ENCODE measurements at regions not wholly inside any gene's neighbourhood (a gene's known extent, or its start where the extent isn't known, plus 50 kb on each side); places are given as distances from the start of the nearest gene placed in this dataset.

DNA sequence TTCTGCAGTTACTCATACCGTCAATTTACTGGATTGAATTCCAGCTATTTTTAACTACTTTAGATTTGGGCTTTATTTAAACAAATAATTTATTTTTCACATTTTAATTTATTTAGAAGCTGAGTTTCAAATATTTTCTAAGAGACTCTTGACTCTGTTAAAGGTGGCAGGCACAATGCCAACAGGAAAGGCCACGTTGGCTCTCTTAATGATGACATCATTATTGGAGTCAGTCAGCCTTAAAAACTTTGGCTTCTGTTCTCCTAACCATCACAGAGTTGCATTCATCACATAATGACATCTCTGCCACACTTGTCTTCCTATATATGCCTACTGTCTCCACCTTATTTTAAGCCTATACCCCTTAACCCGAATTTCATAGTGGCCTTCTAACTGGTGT lies 172.3 kb upstream of the PLPPR1 start:
- no peak for DNase-seq (ENCODE audit: low read depth, low spot score)
- in situ Hi-C loops (cut with HindIII; ENCODE audit: low sequenced_read_pairs), result no loop called here
- TF ChIP-seq, protein P1, sequence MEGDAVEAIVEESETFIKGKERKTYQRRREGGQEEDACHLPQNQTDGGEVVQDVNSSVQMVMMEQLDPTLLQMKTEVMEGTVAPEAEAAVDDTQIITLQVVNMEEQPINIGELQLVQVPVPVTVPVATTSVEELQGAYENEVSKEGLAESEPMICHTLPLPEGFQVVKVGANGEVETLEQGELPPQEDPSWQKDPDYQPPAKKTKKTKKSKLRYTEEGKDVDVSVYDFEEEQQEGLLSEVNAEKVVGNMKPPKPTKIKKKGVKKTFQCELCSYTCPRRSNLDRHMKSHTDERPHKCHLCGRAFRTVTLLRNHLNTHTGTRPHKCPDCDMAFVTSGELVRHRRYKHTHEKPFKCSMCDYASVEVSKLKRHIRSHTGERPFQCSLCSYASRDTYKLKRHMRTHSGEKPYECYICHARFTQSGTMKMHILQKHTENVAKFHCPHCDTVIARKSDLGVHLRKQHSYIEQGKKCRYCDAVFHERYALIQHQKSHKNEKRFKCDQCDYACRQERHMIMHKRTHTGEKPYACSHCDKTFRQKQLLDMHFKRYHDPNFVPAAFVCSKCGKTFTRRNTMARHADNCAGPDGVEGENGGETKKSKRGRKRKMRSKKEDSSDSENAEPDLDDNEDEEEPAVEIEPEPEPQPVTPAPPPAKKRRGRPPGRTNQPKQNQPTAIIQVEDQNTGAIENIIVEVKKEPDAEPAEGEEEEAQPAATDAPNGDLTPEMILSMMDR (IDR thresholded peaks at IDR 0.05; ENCODE audit: low read depth, low read length), result no peak
- no peak overlapping the region for H3K4me3 ChIP-seq (ENCODE audit: low read depth, low read length)

DNA sequence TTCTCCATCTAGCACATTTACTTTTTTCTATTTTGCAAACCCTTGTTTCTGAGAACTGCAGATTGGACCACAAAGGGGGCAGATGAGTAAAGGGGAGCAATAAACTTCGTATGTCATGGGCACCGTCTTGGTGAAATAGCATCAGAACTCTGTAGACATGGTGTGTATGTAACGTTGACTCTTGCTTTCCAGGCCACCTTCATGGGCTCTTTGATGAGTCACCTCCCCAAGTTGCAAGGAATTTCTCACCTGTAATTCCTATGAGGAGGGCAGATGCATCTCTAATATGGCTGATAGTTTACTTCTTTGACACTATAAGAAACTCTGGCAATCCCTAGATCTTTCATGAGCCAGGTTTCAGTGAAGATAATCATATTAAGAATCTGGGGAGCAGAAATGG lies 163.4 kb upstream of the PLPPR1 start:
- in situ Hi-C loops (cut with HindIII; ENCODE audit: low sequenced_read_pairs), result no loop called here
- H3K4me3 ChIP-seq (ENCODE audit: low read depth, low read length), result no peak overlapping the region
- TF ChIP-seq, protein P1 (IDR thresholded peaks at IDR 0.05; ENCODE audit: low read depth, low read length), result no peak
- DNase-seq (ENCODE audit: low read depth, low spot score), result no peak

DNA sequence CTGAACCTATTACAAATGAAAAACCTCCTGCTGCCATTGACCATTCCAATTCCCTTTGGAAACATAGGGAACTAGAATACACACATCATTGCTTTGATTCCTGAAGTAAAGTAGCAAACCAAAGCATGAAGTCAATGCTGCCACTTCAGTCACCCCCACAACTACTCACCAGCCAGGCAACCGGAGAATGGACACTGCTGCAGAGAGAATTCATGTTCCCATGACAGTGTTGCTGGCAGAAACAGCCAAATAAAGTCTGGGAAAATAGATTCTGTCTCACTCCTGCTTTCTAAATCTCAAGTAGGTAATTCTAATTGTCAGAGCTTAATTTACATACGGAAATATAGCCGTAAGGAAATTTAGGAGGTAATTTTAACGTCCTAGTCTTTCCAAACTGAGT lies 162.9 kb upstream of the PLPPR1 start:
- no peak overlapping the region for H3K4me3 ChIP-seq (ENCODE audit: low read depth, low read length)
- TF ChIP-seq, protein P1 (IDR thresholded peaks at IDR 0.05; ENCODE audit: low read depth, low read length), result no peak
- in situ Hi-C loops (cut with HindIII; ENCODE audit: low sequenced_read_pairs), result no loop called here
- DNase-seq (ENCODE audit: low read depth, low spot score), result no peak

DNA sequence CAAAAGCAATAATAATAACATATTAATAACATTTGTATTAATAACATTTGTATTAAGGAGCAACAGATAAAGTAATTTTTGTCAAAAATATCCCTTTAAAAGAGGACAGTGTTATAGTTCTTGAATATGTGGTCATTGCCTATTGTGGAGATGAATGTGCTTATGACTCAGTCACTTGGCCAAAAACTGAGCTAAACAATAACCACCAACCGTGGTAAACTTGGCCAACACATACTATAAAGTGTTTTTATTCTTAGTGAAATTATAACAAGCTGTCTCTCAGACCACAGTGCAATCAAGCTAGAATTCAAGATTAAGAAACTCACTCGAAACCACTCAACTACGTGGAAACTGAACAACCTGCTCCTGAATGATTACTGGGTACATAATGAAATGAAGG lies 159.2 kb upstream of the PLPPR1 start:
- H3K4me3 ChIP-seq (ENCODE audit: low read depth, low read length), result no peak overlapping the region
- TF ChIP-seq, protein P1 (IDR thresholded peaks at IDR 0.05; ENCODE audit: low read depth, low read length), result no peak
- no peak for DNase-seq (ENCODE audit: low read depth, low spot score)
- in situ Hi-C loops (cut with HindIII; ENCODE audit: low sequenced_read_pairs), result no loop called here

DNA sequence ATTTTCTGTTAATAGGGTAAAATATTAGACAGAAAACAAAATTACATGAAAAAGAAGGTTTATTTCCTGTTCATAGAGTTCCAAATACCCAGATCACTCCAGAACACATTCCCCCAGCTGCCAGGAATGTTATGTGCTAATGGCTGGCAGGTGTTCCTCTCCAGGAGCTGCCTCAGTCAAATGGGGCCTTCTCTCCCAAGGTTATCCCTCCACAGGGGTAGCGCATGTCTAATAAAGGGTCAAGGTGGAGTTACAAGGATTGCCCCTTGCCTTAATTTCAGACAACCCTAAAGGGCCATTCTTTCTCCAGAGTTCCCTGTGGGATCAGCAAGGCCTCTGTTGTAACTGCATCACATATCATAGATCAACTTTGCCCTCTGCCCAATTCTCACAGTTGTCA lies 148.6 kb upstream of the PLPPR1 start:
- H3K4me3 ChIP-seq (ENCODE audit: low read depth, low read length), result no peak overlapping the region
- TF ChIP-seq, protein P1 (IDR thresholded peaks at IDR 0.05; ENCODE audit: low read depth, low read length), result no peak
- in situ Hi-C loops (cut with HindIII; ENCODE audit: low sequenced_read_pairs), result no loop called here
- DNase-seq (ENCODE audit: low read depth, low spot score), result no peak

DNA sequence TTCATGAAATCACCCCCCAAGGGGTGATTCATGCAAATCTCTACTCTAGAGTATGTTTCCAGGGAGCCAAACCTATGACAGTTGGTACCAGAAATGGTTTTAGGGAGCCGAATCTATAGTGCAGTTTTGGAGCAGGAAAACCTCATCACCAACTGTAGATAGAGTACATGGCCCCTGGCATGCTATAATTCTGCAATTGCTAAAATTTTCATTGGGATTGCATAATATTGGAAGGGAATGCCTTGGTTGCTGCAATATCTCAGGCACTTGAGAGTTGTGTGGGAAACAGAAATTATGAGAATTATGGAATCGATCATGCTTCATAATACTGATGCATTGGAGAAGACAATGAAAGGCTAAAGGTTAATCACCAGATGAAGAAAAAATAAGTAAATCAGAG lies 148.2 kb upstream of the PLPPR1 start:
- no peak overlapping the region for H3K4me3 ChIP-seq (ENCODE audit: low read depth, low read length)
- in situ Hi-C loops (cut with HindIII; ENCODE audit: low sequenced_read_pairs), result no loop called here
- DNase-seq (ENCODE audit: low read depth, low spot score), result no peak
- TF ChIP-seq, protein P1 (IDR thresholded peaks at IDR 0.05; ENCODE audit: low read depth, low read length), result no peak

DNA sequence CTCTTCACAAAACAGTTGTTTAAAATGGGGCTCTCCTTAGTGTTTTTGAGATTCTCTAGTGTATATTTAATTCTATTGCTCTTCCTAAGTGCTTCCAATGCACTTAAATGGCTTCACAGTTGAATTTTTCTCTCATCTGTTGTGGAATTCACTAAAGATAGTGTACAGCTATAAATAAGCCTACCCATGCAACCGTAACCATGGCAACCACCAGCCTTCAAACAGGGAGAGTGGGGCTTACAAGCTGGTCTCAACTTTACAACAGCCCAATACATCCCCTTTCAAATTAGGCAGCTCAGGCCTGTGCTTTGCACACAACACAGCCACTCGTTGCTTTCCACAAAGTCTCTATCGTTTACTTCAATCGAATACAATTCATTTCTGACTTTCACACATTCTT lies 144.0 kb upstream of the PLPPR1 start:
- TF ChIP-seq, protein P1 (IDR thresholded peaks at IDR 0.05; ENCODE audit: low read depth, low read length), result no peak
- no peak overlapping the region for H3K4me3 ChIP-seq (ENCODE audit: low read depth, low read length)
- in situ Hi-C loops (cut with HindIII; ENCODE audit: low sequenced_read_pairs), result no loop called here
- no peak for DNase-seq (ENCODE audit: low read depth, low spot score)

Data from astrocyte of the spinal cord (primary cell).